Activated CD4-positive, alpha-beta T cell treated with anti-CD3 and anti-CD28 coated beads, Interleukin-2, amount 10 ng/mL, durations not matched to agents 24 days and 14 days (primary cell): ENCODE measurements at regions not wholly inside any gene's neighbourhood (a gene's known extent, or its start where the extent isn't known, plus 50 kb on each side); places are given as distances from the start of the nearest gene placed in this dataset.

Experiments used
- DNase-seq: peaks from one replicate; pipeline ENCODE4 v3.0.0; 2022
- H3K27ac Mint-ChIP-seq: one replicate; pipeline ENCODE4 v1.8.0; 2022; ENCODE audit warnings: mild to moderate bottlenecking, mixed read lengths
- H3K27me3 Mint-ChIP-seq: one replicate; pipeline ENCODE4 v1.8.0; 2022; ENCODE audit warnings: mixed read lengths
- H3K36me3 Mint-ChIP-seq: one replicate; pipeline ENCODE4 v1.8.0; 2022; ENCODE audit warnings: low read depth, mild to moderate bottlenecking, mixed read lengths
- H3K4me1 Mint-ChIP-seq: one replicate; pipeline ENCODE4 v1.8.0; 2021; ENCODE audit warnings: mixed read lengths
- H3K4me3 Mint-ChIP-seq: one replicate; pipeline ENCODE4 v1.8.0; 2022; ENCODE audit warnings: mild to moderate bottlenecking, moderate library complexity, mixed read lengths
- H3K9me3 Mint-ChIP-seq: one replicate; pipeline ENCODE4 v1.8.0; 2021; ENCODE audit warnings: mixed read lengths
- intact Hi-C: fragments of 100-400 bp; cut with micrococcal nuclease; formaldehyde crosslinking; loops from one replicate; pipeline ENCODE4 v1.15.1; 2023

DNA sequence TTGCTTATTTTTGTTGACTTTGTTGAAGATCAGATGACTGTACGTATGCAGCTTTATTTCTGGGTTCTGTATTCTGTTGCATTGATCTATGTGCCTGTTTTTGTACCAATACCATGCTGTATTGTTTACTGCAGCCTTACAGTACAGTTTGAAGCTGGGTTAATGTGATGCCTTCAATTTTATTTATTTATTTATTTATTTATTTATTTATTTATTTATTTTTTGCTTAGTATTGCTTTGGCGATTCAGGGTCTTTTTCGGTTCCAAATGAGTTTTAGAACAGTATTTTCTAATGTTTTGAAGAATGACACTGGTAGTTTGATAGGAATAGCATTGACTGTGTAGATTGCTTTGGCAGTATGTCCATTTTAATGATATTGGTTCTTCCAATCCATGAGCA is 210.3 kb downstream of the EPM2A start:
- no peak for DNase-seq
- no peaks in the 10 kb centered on the region for H3K4me1 Mint-ChIP-seq
- H3K27me3 Mint-ChIP-seq: no peaks in the 10 kb centered on the region
- no peak overlapping the region for H3K27ac Mint-ChIP-seq
- intact Hi-C loops: no loop called here
- H3K9me3 Mint-ChIP-seq: peaks cover 4% of the 10 kb centered on the region
- H3K36me3 Mint-ChIP-seq: no peaks in the 10 kb centered on the region
- no peak overlapping the region for H3K4me3 Mint-ChIP-seq

DNA sequence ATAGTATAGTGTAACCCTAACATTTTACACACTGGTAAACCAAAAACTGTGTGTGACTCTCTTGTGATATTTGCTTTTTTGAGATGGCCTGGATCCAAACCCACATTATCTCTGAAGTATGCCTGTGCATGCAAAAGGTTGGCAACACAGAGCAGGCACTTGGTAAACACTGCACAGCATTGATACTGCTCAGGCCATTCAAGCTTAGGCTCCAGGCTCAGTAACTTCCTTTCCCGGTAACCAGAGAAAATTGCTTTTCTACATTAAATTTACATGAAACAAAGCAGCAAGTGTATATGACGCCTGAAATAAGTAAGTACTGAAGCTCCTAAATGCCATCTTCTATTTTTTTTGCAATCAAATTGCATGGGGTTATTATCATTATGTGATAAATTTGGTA is 205.7 kb downstream of the EPM2A start:
- Mint-ChIP-seq H3K4me1 (no peaks in the 10 kb centered on the region), H3K36me3 (no peaks in the 10 kb centered on the region)
- intact Hi-C loops: no loop called here

DNA sequence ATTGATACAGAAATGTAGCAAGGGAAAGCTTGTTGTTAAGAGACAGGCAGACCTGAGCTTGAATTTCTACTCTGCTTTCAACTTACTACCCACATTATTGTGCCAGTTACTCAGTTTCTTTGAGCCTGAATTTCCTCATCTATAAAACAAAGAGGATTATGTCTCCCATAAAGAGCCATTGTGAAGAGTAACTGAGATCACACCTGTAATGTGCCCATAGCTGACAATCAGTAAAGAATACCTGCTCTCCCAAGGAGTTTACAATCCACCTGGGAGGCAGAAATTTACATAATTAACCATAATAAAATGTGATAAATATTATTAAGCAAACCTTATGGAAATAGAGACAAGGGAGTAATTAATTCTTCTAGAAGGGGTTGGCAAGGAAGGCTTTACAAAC is 204.9 kb downstream of the EPM2A start:
- Mint-ChIP-seq H3K27ac (no peak overlapping the region), H3K27me3 (no peaks in the 10 kb centered on the region), H3K9me3 (peaks cover 4% of the 10 kb centered on the region), H3K4me1 (no peaks in the 10 kb centered on the region), H3K36me3 (no peaks in the 10 kb centered on the region), H3K4me3 (no peak overlapping the region)
- no peak for DNase-seq
- intact Hi-C loops: no loop called here

More for the DNA sequence above, 205.7 kb downstream of the EPM2A start:
- Mint-ChIP-seq H3K4me3 (no peak overlapping the region), H3K27ac (no peak overlapping the region), H3K9me3 (peaks cover 4% of the 10 kb centered on the region), H3K27me3 (no peaks in the 10 kb centered on the region)
- DNase-seq: no peak

DNA sequence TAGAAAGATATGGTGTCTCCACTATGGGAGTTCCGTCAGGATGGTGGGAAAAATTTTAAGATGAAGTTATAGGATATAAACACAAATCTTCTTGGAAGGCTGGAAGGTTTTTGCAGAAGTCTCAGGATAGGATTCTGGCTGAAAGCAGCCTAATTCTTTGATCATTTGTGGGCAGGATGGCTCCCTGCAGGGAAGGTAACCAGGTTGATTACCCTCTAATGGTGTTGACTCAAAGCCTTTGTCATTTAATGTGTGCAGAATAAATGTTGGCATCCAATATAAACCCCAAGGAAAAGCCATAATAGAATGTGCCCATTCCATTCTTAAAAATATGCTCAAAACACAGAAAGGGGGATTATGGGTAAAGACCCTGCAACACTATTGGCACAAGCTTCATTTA is 204.3 kb downstream of the EPM2A start:
- H3K9me3 Mint-ChIP-seq: no peaks in the 10 kb centered on the region
- no peak overlapping the region for H3K27ac Mint-ChIP-seq
- no peaks in the 10 kb centered on the region for H3K27me3 Mint-ChIP-seq
- intact Hi-C loops: no loop called here
- no peak overlapping the region for H3K4me3 Mint-ChIP-seq
- H3K4me1 Mint-ChIP-seq: no peaks in the 10 kb centered on the region
- DNase-seq: no peak
- no peaks in the 10 kb centered on the region for H3K36me3 Mint-ChIP-seq

DNA sequence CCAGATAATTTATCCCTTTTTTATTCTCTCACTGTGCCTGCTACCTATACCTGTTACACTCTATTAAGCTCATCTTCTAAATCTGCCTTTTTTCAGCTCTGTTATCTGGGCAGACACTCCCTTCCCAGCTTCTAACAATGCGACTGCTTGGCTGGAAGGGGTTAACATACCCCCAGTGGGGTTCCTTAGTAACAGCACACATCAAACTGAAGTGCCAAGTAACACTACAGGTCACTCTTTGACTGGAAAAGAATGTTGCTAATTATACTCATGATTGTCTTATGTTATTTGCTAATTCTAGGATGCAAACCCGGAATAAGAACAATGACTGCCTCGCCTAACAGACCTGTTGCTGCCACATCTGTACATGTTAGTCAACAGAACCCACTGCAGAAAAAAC is 203.5 kb downstream of the EPM2A start:
- H3K27ac Mint-ChIP-seq: no peak overlapping the region

DNA sequence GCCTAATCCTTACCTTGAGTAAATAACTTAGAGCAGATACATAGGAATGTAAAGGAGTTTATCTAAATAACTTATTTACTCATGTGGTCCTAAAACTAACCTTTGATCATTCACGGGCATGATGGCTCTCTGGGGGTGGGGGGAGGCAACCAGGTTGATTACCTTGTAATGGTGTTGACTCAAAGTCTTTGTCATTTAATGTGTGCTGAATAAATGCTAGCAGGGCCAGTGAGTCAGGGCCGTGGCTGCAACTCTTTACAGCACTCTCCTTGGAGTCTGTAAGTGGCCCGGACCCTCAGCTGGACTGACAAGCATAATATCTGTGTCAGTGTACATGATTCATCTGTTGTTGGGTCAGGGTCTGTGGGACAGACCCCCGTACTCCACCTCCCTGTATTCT is 203.0 kb downstream of the EPM2A start:
- no peaks in the 10 kb centered on the region for H3K4me1 Mint-ChIP-seq
- H3K9me3 Mint-ChIP-seq: no peaks in the 10 kb centered on the region
- no peak overlapping the region for H3K27ac Mint-ChIP-seq
- no peaks in the 10 kb centered on the region for H3K36me3 Mint-ChIP-seq
- no peak for DNase-seq
- intact Hi-C loops: no loop called here
- H3K4me3 Mint-ChIP-seq: no peak overlapping the region
- H3K27me3 Mint-ChIP-seq: no peaks in the 10 kb centered on the region

More for the DNA sequence above, 203.5 kb downstream of the EPM2A start:
- H3K36me3 Mint-ChIP-seq: no peaks in the 10 kb centered on the region
- no peak overlapping the region for H3K4me3 Mint-ChIP-seq
- intact Hi-C loops: no loop called here
- no peaks in the 10 kb centered on the region for H3K9me3 Mint-ChIP-seq
- no peaks in the 10 kb centered on the region for H3K27me3 Mint-ChIP-seq
- DNase-seq: no peak
- H3K4me1 Mint-ChIP-seq: no peaks in the 10 kb centered on the region

DNA sequence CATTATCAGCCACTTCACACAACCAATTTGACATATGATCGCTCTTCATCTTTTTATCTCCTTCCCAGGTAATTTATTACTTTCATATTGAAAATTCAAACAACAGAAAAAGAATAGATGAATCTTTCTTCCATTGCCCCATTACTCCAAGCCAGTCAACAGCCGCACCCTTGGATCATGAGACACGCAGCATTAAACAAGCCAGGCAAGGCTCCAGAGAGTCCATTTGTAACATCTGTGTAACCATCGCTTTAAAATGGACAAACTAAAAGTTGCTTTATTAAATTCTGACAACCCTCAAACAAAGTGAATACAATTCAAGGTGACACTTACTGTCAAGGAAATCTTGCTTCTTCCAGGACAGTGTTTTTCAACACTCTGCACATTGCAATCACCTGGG is 200.3 kb downstream of the EPM2A start:
- H3K4me3 Mint-ChIP-seq: no peak overlapping the region
- intact Hi-C loops: no loop called here

DNA sequence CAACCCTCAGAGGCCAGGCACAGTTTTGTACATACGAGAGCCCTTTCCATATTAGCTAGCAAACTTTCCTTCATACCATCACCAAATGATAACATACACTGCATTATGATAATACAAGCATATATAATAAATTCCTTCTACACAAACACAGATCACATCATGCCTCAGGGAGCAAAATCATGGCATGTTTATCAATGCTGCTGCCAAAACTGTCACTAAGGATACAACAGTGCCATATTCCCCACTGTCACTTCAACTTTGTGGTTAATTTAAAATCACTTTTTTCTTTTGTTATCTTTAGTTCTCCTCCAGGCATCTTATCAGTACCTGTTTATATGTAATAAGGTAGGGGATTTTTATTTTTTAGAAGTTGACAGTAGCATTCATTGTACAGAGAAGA is 196.3 kb downstream of the EPM2A start:
- Mint-ChIP-seq H3K9me3 (no peaks in the 10 kb centered on the region), H3K27ac (no peak overlapping the region), H3K4me3 (no peak overlapping the region), H3K27me3 (no peaks in the 10 kb centered on the region), H3K36me3 (no peaks in the 10 kb centered on the region), H3K4me1 (no peaks in the 10 kb centered on the region)
- no peak for DNase-seq
- intact Hi-C loops: no loop called here

More for the DNA sequence above, 200.3 kb downstream of the EPM2A start:
- H3K4me1 Mint-ChIP-seq: no peaks in the 10 kb centered on the region
- H3K36me3 Mint-ChIP-seq: no peaks in the 10 kb centered on the region
- H3K27ac Mint-ChIP-seq: no peak overlapping the region
- no peaks in the 10 kb centered on the region for H3K27me3 Mint-ChIP-seq
- no peak for DNase-seq
- H3K9me3 Mint-ChIP-seq: no peaks in the 10 kb centered on the region

DNA sequence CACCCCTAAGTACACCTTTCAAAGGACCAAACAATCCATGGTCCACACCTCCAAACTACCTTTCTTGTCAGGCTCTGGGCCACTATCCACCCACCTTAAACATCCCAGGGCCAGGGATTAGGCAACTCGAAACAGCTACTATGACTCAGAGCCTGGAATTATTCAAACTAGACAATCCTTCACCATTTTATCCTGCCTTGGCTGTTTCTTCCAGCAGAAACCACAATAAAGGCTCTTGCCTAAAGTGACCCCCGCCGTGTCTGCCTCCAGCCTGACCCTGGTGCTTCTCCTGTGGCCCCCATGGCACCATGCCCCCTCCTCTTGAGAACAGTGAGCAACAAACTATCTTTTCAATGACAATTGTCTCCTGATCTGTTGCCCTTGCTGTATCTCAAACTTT is 195.5 kb downstream of the EPM2A start:
- H3K9me3 Mint-ChIP-seq: no peaks in the 10 kb centered on the region
- H3K4me1 Mint-ChIP-seq: no peaks in the 10 kb centered on the region
- DNase-seq: no peak
- H3K4me3 Mint-ChIP-seq: no peak overlapping the region
- intact Hi-C loops: no loop called here
- H3K27me3 Mint-ChIP-seq: no peaks in the 10 kb centered on the region
- H3K27ac Mint-ChIP-seq: no peak overlapping the region
- H3K36me3 Mint-ChIP-seq: no peaks in the 10 kb centered on the region

DNA sequence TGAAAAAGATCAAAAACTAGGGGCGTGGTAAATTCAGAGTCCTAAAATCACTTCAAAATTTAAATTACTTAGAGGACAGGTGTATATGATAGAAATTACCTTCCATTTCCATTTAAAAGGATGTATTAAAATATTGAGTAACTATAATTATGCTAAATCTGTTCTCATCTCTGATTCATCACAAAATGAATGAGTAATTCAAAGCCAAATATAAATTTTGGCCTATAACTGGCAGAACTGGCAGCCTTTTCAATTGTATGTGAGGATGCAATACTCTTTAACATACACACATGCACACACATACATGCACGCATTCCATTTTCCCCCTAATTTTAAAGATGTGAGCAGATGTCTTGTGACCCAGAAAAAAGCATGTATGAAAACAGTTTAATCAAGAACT is 194.6 kb downstream of the EPM2A start:
- H3K36me3 Mint-ChIP-seq: no peaks in the 10 kb centered on the region
- H3K4me1 Mint-ChIP-seq: no peaks in the 10 kb centered on the region
- no peaks in the 10 kb centered on the region for H3K27me3 Mint-ChIP-seq
- intact Hi-C loops: no loop called here
- H3K4me3 Mint-ChIP-seq: no peak overlapping the region
- H3K9me3 Mint-ChIP-seq: no peaks in the 10 kb centered on the region
- DNase-seq: no peak
- no peak overlapping the region for H3K27ac Mint-ChIP-seq

DNA sequence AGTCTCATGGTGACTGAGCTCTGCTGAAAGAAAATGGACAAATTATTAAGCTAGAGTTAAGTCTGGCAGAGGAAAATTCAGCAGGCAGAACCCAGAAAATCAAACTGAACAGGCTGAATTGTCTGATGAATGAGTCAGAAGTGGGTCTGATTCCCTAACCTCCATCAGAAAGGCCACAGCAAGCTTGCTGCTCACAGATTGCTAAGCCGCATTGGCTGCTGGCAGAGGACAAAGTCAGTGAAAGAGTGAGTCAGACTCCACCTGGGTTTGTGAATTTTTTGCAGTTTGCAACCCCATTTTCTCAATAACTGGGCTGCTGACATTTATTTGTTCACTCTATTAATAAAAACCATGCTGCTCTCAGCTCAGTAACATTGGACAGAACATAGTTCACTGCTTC is 191.3 kb downstream of the EPM2A start:
- DNase-seq: no peak
- H3K4me1 Mint-ChIP-seq: no peaks in the 10 kb centered on the region
- intact Hi-C loops: no loop called here
- H3K9me3 Mint-ChIP-seq: no peaks in the 10 kb centered on the region
- no peaks in the 10 kb centered on the region for H3K36me3 Mint-ChIP-seq
- H3K4me3 Mint-ChIP-seq: no peak overlapping the region
- H3K27me3 Mint-ChIP-seq: no peaks in the 10 kb centered on the region
- no peak overlapping the region for H3K27ac Mint-ChIP-seq

DNA sequence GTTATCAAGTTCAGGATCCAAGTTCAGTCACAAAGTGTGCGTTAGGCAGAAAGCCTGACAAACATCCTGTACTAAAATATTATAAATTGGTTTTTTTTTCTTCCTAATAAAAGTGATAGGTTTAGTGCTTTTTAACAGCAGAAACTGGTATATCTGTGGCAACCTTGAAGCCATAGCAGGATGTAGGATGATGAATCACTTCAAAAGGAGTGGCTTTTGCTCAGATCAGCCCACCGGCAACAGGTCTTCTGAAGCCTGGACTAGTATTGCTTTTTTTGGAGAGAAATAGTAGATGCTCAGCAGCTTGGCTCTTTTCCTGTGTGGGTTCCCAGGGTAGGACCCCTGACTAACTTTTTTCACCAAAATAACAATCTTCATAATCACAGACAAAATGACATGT is 190.8 kb downstream of the EPM2A start:
- H3K9me3 Mint-ChIP-seq: no peaks in the 10 kb centered on the region
- H3K4me3 Mint-ChIP-seq: no peak overlapping the region
- H3K4me1 Mint-ChIP-seq: no peaks in the 10 kb centered on the region
- H3K27me3 Mint-ChIP-seq: no peaks in the 10 kb centered on the region
- no peak for DNase-seq
- H3K27ac Mint-ChIP-seq: no peak overlapping the region
- intact Hi-C loops: no loop called here
- no peaks in the 10 kb centered on the region for H3K36me3 Mint-ChIP-seq

DNA sequence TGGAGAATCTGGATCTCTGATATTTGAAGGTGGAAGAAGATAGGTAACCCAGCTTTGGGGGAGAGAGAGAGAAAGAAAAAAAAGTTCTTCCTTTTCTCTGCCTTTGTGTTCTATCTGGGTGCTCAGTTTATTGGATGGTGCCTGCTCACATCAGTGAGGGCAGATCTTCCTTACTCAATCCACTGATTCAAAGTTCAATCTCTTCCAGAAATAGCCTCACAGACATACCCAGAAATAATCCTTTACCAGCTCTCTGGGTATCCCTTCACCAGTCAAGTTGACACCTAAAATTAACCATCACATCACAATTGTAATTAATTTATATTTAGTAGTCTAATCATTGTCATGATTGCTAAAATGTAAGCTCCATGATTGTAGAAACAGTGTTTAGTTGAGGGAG is 189.1 kb downstream of the EPM2A start:
- intact Hi-C loops: no loop called here

DNA sequence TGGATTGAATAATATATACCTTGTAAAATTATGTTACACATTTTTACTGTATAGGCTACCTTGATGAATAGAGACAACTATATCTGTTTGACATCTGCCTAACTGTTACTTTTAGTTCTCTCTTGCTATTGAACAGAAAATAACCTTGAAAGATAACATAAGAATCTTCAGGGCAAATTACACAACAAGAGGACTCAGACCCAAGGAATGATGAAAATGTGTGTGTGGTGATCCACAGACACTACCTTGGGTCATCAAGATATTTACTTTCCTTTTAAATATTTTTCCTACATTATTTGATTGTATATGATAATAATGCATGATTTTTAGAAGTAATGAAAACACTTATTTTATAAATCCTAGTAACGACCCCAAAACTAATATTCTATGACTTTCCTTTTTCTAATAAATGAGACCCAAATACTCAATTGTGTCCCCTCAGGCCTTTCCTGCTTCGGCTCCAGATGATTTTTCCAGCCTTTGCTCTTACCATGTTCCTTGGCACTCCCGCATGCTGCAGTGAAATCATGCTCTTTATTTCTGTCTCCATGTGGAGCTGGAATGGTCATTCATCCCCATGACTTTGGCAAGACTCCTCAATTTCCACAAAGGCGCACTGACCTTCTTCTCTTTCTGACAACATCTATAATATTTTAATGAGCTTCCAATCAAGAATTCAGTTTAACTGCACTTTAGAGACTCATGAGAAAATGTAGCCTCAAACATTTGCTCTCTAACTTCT is 187.6 kb downstream of the EPM2A start:
- Mint-ChIP-seq H3K27me3 (no peaks in the 10 kb centered on the region), H3K4me3 (no peak overlapping the region), H3K4me1 (no peaks in the 10 kb centered on the region), H3K36me3 (no peaks in the 10 kb centered on the region), H3K27ac (no peak overlapping the region), H3K9me3 (no peaks in the 10 kb centered on the region)
- intact Hi-C loops: no loop called here
- DNase-seq: no peak

More for the DNA sequence above, 189.1 kb downstream of the EPM2A start:
- Mint-ChIP-seq H3K9me3 (no peaks in the 10 kb centered on the region), H3K36me3 (no peaks in the 10 kb centered on the region), H3K27me3 (no peaks in the 10 kb centered on the region), H3K4me3 (no peak overlapping the region), H3K27ac (no peak overlapping the region), H3K4me1 (no peaks in the 10 kb centered on the region)
- no peak for DNase-seq

DNA sequence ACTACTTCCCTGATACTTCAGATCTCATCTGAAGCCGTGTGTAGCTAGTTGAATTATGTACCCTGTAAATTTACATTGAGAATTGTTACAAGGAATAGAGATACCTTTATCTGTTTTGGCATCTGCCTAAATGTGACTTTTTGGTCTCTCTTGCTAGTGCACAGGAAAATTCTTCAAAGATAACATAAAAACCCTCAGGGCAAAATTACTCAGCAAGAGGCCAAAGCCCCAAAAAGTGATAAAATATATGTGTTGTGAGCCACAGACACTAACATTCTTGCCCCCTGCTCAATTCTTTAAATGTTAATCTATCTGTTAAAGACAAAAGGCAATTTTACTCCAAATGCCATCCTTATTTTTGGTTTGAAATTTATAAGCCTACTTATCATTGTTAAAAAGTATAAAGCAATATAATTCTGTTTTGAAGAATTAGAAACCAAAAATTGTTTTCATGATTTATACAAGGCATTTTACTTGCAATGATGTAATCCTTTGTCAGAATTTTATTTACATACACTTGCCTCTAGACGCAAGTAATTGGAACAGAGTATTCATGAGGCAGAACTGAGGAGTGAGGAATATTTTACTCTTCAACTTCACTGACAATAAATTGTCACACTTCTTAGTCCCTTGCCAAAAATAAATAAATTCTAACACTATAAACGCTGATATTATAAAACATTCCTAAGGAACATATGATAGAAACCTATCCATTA is 186.2 kb downstream of the EPM2A start:
- Mint-ChIP-seq H3K9me3 (no peaks in the 10 kb centered on the region), H3K4me1 (no peaks in the 10 kb centered on the region), H3K27ac (no peak overlapping the region), H3K4me3 (no peak overlapping the region), H3K27me3 (no peaks in the 10 kb centered on the region), H3K36me3 (no peaks in the 10 kb centered on the region)
- intact Hi-C loops: no loop called here
- DNase-seq: no peak
